ENCODE measurements at regions not wholly inside any gene's neighbourhood (a gene's known extent, or its start where the extent isn't known, plus 50 kb on each side); places are given as distances from the start of the nearest gene placed in this dataset.

DNA sequence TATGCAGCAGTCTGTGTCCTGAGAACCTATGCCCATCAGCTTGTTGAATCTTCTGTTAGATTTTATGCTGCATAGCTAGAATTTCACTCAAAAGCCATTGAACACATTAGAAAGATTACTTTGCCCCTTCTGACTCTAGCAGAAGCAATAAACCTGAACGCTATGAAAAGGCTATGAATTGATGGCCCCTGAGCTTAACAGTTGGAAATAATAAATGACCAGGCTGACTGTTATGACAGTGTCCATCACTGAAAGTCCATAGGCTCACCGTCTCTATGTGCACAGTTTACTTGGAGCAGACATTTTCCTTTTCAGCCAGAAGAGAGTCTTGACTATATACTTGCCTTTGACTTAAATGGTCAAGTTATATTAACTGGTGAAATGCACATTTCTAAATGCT is 1618.8 kb upstream of the ACVR2A start:
- H3K36me3 ChIP-seq (ENCODE audit: control insufficient read depth in 1 of 2, insufficient read depth in 2 of 2, low read length in 2 of 2): no peaks in the 10 kb centered on the region
- CTCF ChIA-PET: no interaction called here
- H2AFZ ChIP-seq (ENCODE audit: low read depth, low read length, poor library complexity, severe bottlenecking): no peak overlapping the region
- no peak overlapping the region for H3K4me2 ChIP-seq (ENCODE audit: low read length)
- no peaks in the 10 kb centered on the region for H3K9me3 ChIP-seq (ENCODE audit: control insufficient read depth in 1 of 2, insufficient read depth in 1 of 2, low read depth in 1 of 2, low read length in 2 of 2)
- TF ChIP-seq EZH2phosphoT487 (IDR thresholded peaks at IDR 0.05; ENCODE audit: borderline replicate concordance): no peak
- no peak for TF ChIP-seq CEBPB (IDR thresholded peaks at IDR 0.05; ENCODE audit: low read depth)
- TF ChIP-seq JUND (IDR thresholded peaks at IDR 0.05): no peak
- TF ChIP-seq, protein P1, sequence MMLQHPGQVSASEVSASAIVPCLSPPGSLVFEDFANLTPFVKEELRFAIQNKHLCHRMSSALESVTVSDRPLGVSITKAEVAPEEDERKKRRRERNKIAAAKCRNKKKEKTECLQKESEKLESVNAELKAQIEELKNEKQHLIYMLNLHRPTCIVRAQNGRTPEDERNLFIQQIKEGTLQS (IDR thresholded peaks at IDR 0.05): no peak
- no peak for TF ChIP-seq SP1 (IDR thresholded peaks at IDR 0.05; ENCODE audit: low read depth)
- TF ChIP-seq SRF (IDR thresholded peaks at IDR 0.05; ENCODE audit: low read depth): no peak
- no peak for TF ChIP-seq SIN3A (IDR thresholded peaks at IDR 0.05; ENCODE audit: low read depth)
- TF ChIP-seq RAD21 (IDR thresholded peaks at IDR 0.05; ENCODE audit: low read depth): no peak
- TF ChIP-seq YY1 (IDR thresholded peaks at IDR 0.05; ENCODE audit: extremely low read depth, insufficient replicate concordance, low read depth, low read length): no peak
- TF ChIP-seq EGR1 (IDR thresholded peaks at IDR 0.05; ENCODE audit: low read depth): no peak
- no peak for TF ChIP-seq ZNF274 (IDR thresholded peaks at IDR 0.05; ENCODE audit: low read depth, low read length)
- no peak for TF ChIP-seq FOSL1 (IDR thresholded peaks at IDR 0.05; ENCODE audit: low read depth)
- TF ChIP-seq TCF7L2 (IDR thresholded peaks at IDR 0.05; ENCODE audit: borderline replicate concordance, extremely low read depth, insufficient read depth, insufficient read length): no peak
- no peak for TF ChIP-seq EZH2 (IDR thresholded peaks at IDR 0.05)
- TF ChIP-seq ELF1 (IDR thresholded peaks at IDR 0.05; ENCODE audit: borderline replicate concordance, low read depth): no peak
- H3K79me2 ChIP-seq (ENCODE audit: insufficient read depth, low read length): no peaks in the 10 kb centered on the region
- H4K20me1 ChIP-seq (ENCODE audit: insufficient read depth): no peaks in the 10 kb centered on the region
- no peaks in the 10 kb centered on the region for H3K9me2 ChIP-seq (ENCODE audit: insufficient read depth)
- RAD21 ChIA-PET (ENCODE audit: low non-redundant PET in 1 of 2, low total read pairs in 2 of 2, uncharacterized antibody in 2 of 2, unreplicated experiment in 2 of 2): no interaction called here
- H3K4me3 ChIP-seq (replicated peaks in 1 of 2; ENCODE audit: low read depth in 1 of 2, low read length in 2 of 2): no peak overlapping the region
- no peak overlapping the region for H3K27ac ChIP-seq (ENCODE audit: low read depth, low read length)
- DNase-seq (ENCODE audit: low read depth, low spot score): no peak
- H3K4me1 ChIP-seq (ENCODE audit: control insufficient read depth in 1 of 2, insufficient read depth in 2 of 2, low read length in 2 of 2): no peaks in the 10 kb centered on the region
- no peak overlapping the region for H3K9ac ChIP-seq (ENCODE audit: low read length)
- no peaks in the 10 kb centered on the region for H3K27me3 ChIP-seq (ENCODE audit: insufficient read depth, low read length)
- no TSS peak for BruUV-seq (replicated peaks)
- POLR2A ChIA-PET: no interaction called here
- intact Hi-C loops (cut with micrococcal nuclease): no loop called here
- no peak for ATAC-seq
